HG02588 (cell line): ENCODE measurements at regions not wholly inside any gene's neighbourhood (a gene's known extent, or its start where the extent isn't known, plus 50 kb on each side); places are given as distances from the start of the nearest gene placed in this dataset.

ENCODE experiments used
- ATAC-seq: cut with Tn5 transposase; IDR thresholded peaks from one replicate; pipeline ENCODE4 v1.9.1; 2021; ENCODE audit warnings: mild to moderate bottlenecking, moderate library complexity; ENCODE audit not compliant: unreplicated experiment

DNA sequence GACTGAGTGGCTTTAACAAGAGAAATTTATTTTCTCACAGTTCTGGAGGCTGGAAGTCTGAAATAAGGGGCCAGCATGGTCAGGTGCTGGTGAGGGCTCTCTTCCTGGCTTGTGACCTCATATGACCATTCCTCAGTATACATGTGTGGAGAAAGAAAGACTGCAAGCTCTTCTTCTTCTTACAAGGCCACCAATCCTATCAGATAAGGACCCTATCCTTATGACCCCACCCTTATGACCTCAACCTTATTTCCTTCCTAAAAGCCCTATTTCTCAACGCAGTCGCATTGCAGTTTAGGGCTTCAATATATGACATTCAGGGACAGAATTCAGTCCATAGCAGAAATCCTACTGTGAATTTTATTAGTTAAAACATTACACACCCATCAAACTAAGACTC is 124.4 kb upstream of the RAG2 start:
- no peak for ATAC-seq

DNA sequence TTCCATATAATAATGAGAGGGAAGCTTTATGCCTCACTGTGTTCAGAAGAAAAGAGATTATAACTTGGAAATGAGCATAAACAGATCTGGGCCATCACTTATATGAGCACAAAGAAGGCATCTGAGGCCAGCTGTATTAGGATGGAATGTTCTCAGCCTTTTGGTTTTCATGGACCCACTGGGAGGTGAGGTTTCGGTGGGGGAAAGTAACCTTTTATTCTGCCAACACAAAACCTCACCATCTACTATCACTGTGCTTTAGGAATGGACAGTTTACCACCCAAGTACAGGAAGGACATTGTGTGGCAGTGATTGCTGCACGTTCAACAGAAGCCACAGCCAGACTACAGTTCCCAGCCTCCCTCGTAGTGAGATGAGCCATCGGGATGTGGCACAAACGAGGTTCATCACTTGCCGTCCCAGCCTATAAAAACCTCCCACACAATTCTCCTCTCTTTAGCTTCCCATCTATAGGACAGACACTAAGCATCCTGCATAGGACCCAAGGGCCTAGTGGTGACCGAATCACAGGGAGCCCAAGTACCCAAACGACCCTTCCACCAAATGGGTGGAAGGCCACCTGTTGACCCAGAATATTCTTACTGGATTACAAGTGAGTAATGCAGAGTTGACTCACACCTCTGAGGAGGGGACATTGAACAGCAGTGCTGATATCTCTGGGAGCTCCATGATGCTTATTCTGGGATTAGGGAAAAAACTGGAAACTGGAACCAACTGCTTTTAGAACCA is 121.5 kb upstream of the RAG2 start:
- ATAC-seq = no peak

DNA sequence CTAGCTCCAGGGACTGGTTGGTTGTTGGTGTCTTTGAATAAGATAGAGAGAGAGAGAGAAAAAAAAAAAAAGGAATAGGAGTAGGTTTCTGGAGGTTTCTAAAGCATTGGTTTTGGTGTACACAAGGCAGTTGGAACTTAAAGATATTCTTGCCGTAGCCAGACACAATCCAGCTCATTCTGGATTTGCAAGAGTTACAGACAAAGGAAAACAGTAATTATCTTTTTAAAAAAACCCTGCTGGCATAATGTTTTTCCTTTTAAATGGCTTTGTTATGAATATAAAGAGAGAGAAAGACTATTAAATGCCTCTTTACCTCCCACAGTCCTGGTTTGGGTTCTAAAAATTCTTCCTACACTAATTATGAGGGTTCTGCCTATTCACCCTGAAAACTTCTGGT is 120.4 kb upstream of the RAG2 start:
- no peak for ATAC-seq

DNA sequence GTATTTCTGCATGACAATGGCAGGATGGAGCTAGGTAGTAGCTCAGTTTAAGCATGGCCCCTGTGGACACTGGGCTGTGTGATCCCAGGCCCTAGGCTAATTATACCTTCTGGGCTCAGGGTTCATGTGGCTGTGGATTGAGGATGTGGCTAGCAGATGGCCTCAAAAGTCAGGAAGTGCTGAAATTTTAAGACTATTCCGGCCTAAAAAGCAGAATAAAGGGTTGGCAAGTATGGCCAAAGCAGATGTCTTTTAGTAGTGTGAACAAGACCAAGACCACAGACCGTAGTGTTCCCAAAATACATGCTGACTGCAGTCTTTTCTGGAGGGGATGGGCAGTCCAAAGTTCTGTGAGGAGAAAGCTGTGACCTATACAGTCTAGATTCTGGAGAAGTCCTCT is 115.7 kb upstream of the RAG2 start:
- no peak for ATAC-seq

GRCh38 chr11:36711104-36711825 is 113.2 kb upstream of the RAG2 start:
- ATAC-seq = no peak
